ENCODE measurements at regions not wholly inside any gene's neighbourhood (a gene's known extent, or its start where the extent isn't known, plus 50 kb on each side); places are given as distances from the start of the nearest gene placed in this dataset.

GRCh38 chr14:22263961-22264360 is 325.1 kb downstream of the DAD1 start:
- no peak for TF ChIP-seq CTCF (conservative IDR thresholded peaks at IDR 0.05)
- no peak for TF ChIP-seq EZH2 (IDR thresholded peaks at IDR 0.05; ENCODE audit: low read depth)
- intact Hi-C loops (cut with micrococcal nuclease; ENCODE audit: unreplicated experiment): loop anchor here (10.0 kb wide), 1 partner anchor 349 kb away; no protein-coding TSS in a partner anchor
- H3K4me3 ChIP-seq: no peak overlapping the region
- CTCF ChIA-PET: interaction anchor here (0.6 to 1.3 kb wide), 4 partner anchors 16 to 132 kb away, joined by 3 to 4 read pairs (median 4); no protein-coding TSS in a partner anchor
- no peaks in the 10 kb centered on the region for H3K36me3 ChIP-seq (ENCODE audit: low read depth)
- H3K4me2 ChIP-seq: no peak overlapping the region
- peak in 1 of 2 experiments; percentile 90 for DNase-seq
- H3K4me1 ChIP-seq (replicated peaks; ENCODE audit: insufficient read depth): peaks cover 63% of the 10 kb centered on the region
- no peaks in the 10 kb centered on the region for H3K79me2 ChIP-seq (ENCODE audit: low read depth)
- H3K9me2 ChIP-seq (ENCODE audit: insufficient read depth): no peaks in the 10 kb centered on the region
- H3F3A ChIP-seq (ENCODE audit: insufficient read depth, low read depth): peaks cover 39% of the 10 kb centered on the region
- H2AFZ ChIP-seq: no peak overlapping the region
- no TSS peak for BruUV-seq (replicated peaks)
- POLR2A ChIA-PET (ENCODE audit: unreplicated experiment): interaction anchor here (0.5 to 0.7 kb wide), 5 partner anchors 71 to 1149 kb away, joined by 3 to 18 read pairs (median 5); no protein-coding TSS in a partner anchor
- no peaks in the 10 kb centered on the region for H3K9me3 ChIP-seq (ENCODE audit: insufficient read depth, low read depth)
- no peaks in the 10 kb centered on the region for H4K20me1 ChIP-seq (ENCODE audit: insufficient read depth)
- H3K27ac ChIP-seq: no peak overlapping the region
- H3K27me3 ChIP-seq (ENCODE audit: insufficient read depth, low read depth): no peaks in the 10 kb centered on the region

- H3K79me2 ChIP-seq (ENCODE audit: low read depth): no peaks in the 10 kb centered on the region
- CTCF ChIA-PET: interaction anchor here (0.6 kb wide), 1 partner anchor 141 kb away, joined by 3 read pairs; no protein-coding TSS in a partner anchor
- 0 out of 2 replicates have a peak overlapping the region, but pooled peaks have one; percentile 6 for H3K4me2 ChIP-seq
- no TSS peak for BruUV-seq (replicated peaks)
- H2AFZ ChIP-seq: no peak overlapping the region
- H3F3A ChIP-seq (ENCODE audit: insufficient read depth, low read depth): peaks cover 34% of the 10 kb centered on the region
- H3K9me2 ChIP-seq (ENCODE audit: insufficient read depth): no peaks in the 10 kb centered on the region
- intact Hi-C loops (cut with micrococcal nuclease; ENCODE audit: unreplicated experiment): loop anchor here (10.0 kb wide), 1 partner anchor 348 kb away; no protein-coding TSS in a partner anchor
- H3K4me1 ChIP-seq (replicated peaks; ENCODE audit: insufficient read depth): peaks cover 53% of the 10 kb centered on the region
- DNase-seq: peak in 1 of 2 experiments; percentile 76
- no peak overlapping the region for H3K4me3 ChIP-seq
- no peak overlapping the region for H3K27ac ChIP-seq
- POLR2A ChIA-PET (ENCODE audit: unreplicated experiment): no interaction called here
- H3K36me3 ChIP-seq (ENCODE audit: low read depth): no peaks in the 10 kb centered on the region
- no peaks in the 10 kb centered on the region for H3K9me3 ChIP-seq (ENCODE audit: insufficient read depth, low read depth)
- H4K20me1 ChIP-seq (ENCODE audit: insufficient read depth): no peaks in the 10 kb centered on the region
- no peaks in the 10 kb centered on the region for H3K27me3 ChIP-seq (ENCODE audit: insufficient read depth, low read depth)
- TF ChIP-seq CTCF (conservative IDR thresholded peaks at IDR 0.05): no peak
- no peak for TF ChIP-seq EZH2 (IDR thresholded peaks at IDR 0.05; ENCODE audit: low read depth)
Measured at GRCh38 chr14:22262881-22263280, 326.1 kb downstream of the DAD1 start.

GRCh38 chr14:22255017-22255950 is 333.7 kb downstream of the DAD1 start:
- no peaks in the 10 kb centered on the region for H3K79me2 ChIP-seq (ENCODE audit: low read depth)
- no peak overlapping the region for H3K4me3 ChIP-seq
- ChIA-PET CTCF (no interaction called here), POLR2A (ENCODE audit: unreplicated experiment) (interaction anchor here (0.7 kb wide), 1 partner anchor 12 kb away, joined by 6 read pairs; no protein-coding TSS in a partner anchor)
- no peaks in the 10 kb centered on the region for H3K9me3 ChIP-seq (ENCODE audit: insufficient read depth, low read depth)
- H3K27ac ChIP-seq: no peak overlapping the region
- no peak overlapping the region for H2AFZ ChIP-seq
- H3K27me3 ChIP-seq (ENCODE audit: insufficient read depth, low read depth): no peaks in the 10 kb centered on the region
- DNase-seq: no peak
- H4K20me1 ChIP-seq (ENCODE audit: insufficient read depth): no peaks in the 10 kb centered on the region
- no peaks in the 10 kb centered on the region for H3K4me1 ChIP-seq (replicated peaks; ENCODE audit: insufficient read depth)
- H3F3A ChIP-seq (ENCODE audit: insufficient read depth, low read depth): no peaks in the 10 kb centered on the region
- intact Hi-C loops (cut with micrococcal nuclease; ENCODE audit: unreplicated experiment): no loop called here
- no peaks in the 10 kb centered on the region for H3K9me2 ChIP-seq (ENCODE audit: insufficient read depth)
- H3K36me3 ChIP-seq (ENCODE audit: low read depth): no peaks in the 10 kb centered on the region
- no TSS peak for BruUV-seq (replicated peaks)
- TF ChIP-seq EZH2 (IDR thresholded peaks at IDR 0.05; ENCODE audit: low read depth) (no peak), CTCF (conservative IDR thresholded peaks at IDR 0.05) (no peak)
- no peak overlapping the region for H3K4me2 ChIP-seq

All from PC-9 (cell line).